ENCODE measurements at regions not wholly inside any gene's neighbourhood (a gene's known extent, or its start where the extent isn't known, plus 50 kb on each side); places are given as distances from the start of the nearest gene placed in this dataset.

- Histone ChIP-seq H3K27me3 (no peaks in the 10 kb centered on the region), H3K27ac (no peak overlapping the region), H3K9me3 (peaks cover 0 to 4% (median 0%) of the 10 kb centered on the region in 3 donors), H3K4me1 (no peaks in the 10 kb centered on the region), H3K4me3 (no peak overlapping the region), H3K36me3 (replicated peaks in 1 of 2; ENCODE audit: insufficient read depth in 1 of 2, low read depth in 2 of 2) (no peaks in the 10 kb centered on the region)
- no peak for ATAC-seq
- TF ChIP-seq CTCF (IDR thresholded peaks at IDR 0.05), result no peak
- TF ChIP-seq POLR2A (IDR thresholded peaks at IDR 0.05), result no peak
- no peak for DNase-seq
- WGBS, 2 donors, result 74 to 81% methylated on average over 11 of the region's 11 CpGs
- intact Hi-C loops (cut with DNase I), result no loop called here
Measured at GRCh38 chr22:44413211-44413610, 84.8 kb downstream of the RTL6 start.

- intact Hi-C loops (cut with DNase I), result no loop called here
- Histone ChIP-seq H3K4me1 (no peaks in the 10 kb centered on the region), H3K36me3 (replicated peaks in 1 of 2; ENCODE audit: insufficient read depth in 1 of 2, low read depth in 2 of 2) (no peaks in the 10 kb centered on the region), H3K4me3 (no peak overlapping the region), H3K27ac (no peak overlapping the region), H3K27me3 (no peaks in the 10 kb centered on the region), H3K9me3 (peaks cover 0 to 4% (median 0%) of the 10 kb centered on the region in 3 donors)
- ATAC-seq (no peak), DNase-seq (no peak)
- TF ChIP-seq POLR2A (IDR thresholded peaks at IDR 0.05), result no peak
- TF ChIP-seq CTCF (IDR thresholded peaks at IDR 0.05), result no peak
- WGBS, 2 donors, result 64 to 70% methylated on average over 9 to 18 of the region's 19 CpGs
Measured at GRCh38 chr22:44412136-44412731, 85.8 kb downstream of the RTL6 start.

- no peak overlapping the region for H3K27ac ChIP-seq
- ATAC-seq, result peak; percentile 12
- 44 to 63% methylated on average over 30 to 37 of the region's 37 CpGs for WGBS, 2 donors
Measured at GRCh38 chr22:44411226-44412135, 86.6 kb downstream of the RTL6 start.

GRCh38 chr22:44410451-44410991 is 87.5 kb downstream of the RTL6 start:
- TF ChIP-seq CTCF (IDR thresholded peaks at IDR 0.05), result no peak
- DNase-seq (no peak), ATAC-seq (no peak)
- H3K4me3 ChIP-seq, result no peak overlapping the region
- H3K27ac ChIP-seq, result no peak overlapping the region
- WGBS, 2 donors, result 83 to 86% methylated on average over 4 to 16 of the region's 16 CpGs
- intact Hi-C loops (cut with DNase I), result no loop called here
- H3K27me3 ChIP-seq, result no peaks in the 10 kb centered on the region
- H3K9me3 ChIP-seq, result no peaks in the 10 kb centered on the region
- H3K36me3 ChIP-seq (replicated peaks in 1 of 2; ENCODE audit: insufficient read depth in 1 of 2, low read depth in 2 of 2), result no peaks in the 10 kb centered on the region
- H3K4me1 ChIP-seq, result no peaks in the 10 kb centered on the region

More at GRCh38 chr22:44411226-44412135, 86.6 kb downstream of the RTL6 start:
- no peaks in the 10 kb centered on the region for H3K4me1 ChIP-seq
- H3K4me3 ChIP-seq, result no peak overlapping the region
- no peaks in the 10 kb centered on the region for H3K36me3 ChIP-seq (replicated peaks in 1 of 2; ENCODE audit: insufficient read depth in 1 of 2, low read depth in 2 of 2)
- TF ChIP-seq POLR2A (IDR thresholded peaks at IDR 0.05) (no peak), CTCF (IDR thresholded peaks at IDR 0.05) (no peak)
- H3K27me3 ChIP-seq, result no peaks in the 10 kb centered on the region
- peaks cover 0 to 4% (median 0%) of the 10 kb centered on the region in 3 donors for H3K9me3 ChIP-seq
- no peak for DNase-seq
- intact Hi-C loops (cut with DNase I), result no loop called here
